ENCODE measurements at regions not wholly inside any gene's neighbourhood (a gene's known extent, or its start where the extent isn't known, plus 50 kb on each side); places are given as distances from the start of the nearest gene placed in this dataset.

DNA sequence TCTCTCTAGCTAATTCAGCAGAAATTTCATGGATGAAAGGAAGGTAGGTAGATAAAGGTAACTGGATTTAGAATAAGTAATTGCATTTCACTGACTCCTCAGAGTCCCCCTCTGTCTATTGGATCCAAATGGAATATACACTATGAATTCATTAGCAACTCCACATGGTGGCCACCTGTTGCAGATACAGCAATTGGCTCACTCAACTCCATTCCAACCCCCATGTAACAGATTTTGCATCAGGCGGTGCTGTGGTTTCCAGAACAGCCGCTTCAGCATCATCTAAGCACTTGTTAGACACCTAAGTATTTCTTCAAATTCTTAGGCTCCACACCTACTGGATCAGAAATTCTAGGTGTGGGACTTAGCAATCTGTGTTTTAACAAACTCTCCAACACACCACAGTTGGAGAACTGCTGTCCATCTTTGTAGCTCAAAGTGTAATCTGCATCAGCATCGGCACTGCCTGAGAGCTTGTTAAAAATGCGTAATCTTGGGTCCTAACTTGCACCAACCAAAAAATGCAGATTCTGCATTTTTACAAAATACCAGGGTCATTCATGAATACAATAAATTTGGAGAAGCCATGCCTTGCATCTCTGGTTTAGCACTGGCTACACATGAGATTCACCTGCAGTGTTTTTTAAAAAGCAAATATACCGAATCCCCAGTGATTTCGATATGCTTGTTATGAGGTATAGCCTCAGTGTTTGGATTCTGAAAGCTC, 413.8 kb upstream of the CD180 start:
- TF ChIP-seq, protein P1, sequence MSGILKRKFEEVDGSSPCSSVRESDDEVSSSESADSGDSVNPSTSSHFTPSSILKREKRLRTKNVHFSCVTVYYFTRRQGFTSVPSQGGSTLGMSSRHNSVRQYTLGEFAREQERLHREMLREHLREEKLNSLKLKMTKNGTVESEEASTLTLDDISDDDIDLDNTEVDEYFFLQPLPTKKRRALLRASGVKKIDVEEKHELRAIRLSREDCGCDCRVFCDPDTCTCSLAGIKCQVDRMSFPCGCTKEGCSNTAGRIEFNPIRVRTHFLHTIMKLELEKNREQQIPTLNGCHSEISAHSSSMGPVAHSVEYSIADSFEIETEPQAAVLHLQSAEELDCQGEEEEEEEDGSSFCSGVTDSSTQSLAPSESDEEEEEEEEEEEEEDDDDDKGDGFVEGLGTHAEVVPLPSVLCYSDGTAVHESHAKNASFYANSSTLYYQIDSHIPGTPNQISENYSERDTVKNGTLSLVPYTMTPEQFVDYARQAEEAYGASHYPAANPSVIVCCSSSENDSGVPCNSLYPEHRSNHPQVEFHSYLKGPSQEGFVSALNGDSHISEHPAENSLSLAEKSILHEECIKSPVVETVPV (CRISPR knock-in tag; IDR thresholded peaks at IDR 0.05): no peak
- no peak for TF ChIP-seq GLIS3 (CRISPR knock-in tag; IDR thresholded peaks at IDR 0.05)
- no peak for ATAC-seq

DNA sequence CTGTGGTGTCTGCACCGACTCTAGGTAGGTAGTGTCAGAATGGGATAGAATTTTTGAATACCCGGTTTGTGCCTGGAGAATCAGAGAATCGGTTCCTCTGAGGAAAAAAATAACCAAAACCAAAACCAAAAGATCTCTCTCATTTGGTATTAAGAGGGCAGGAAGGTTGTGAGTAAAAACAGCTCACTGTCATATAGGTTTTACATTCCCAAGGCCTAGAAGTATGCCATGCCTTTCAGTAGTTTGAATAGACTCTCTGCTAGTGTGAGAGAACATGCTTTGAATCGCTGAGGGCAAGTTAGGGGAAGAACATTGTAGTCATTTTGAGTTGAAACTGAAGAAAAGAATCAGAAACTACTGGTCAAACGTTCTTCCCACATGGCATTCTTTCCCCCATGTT, 411.4 kb upstream of the CD180 start:
- no peak for TF ChIP-seq OSR1 (CRISPR knock-in tag; IDR thresholded peaks at IDR 0.05)
- no peak for TF ChIP-seq BACH2 (CRISPR knock-in tag; IDR thresholded peaks at IDR 0.05; ENCODE audit: borderline replicate concordance)
- TF ChIP-seq, protein P1 (CRISPR knock-in tag; IDR thresholded peaks at IDR 0.05): no peak
- no peak for TF ChIP-seq TOX (CRISPR knock-in tag; IDR thresholded peaks at IDR 0.05; ENCODE audit: borderline replicate concordance)
- no peak for TF ChIP-seq GLIS3 (CRISPR knock-in tag; IDR thresholded peaks at IDR 0.05)
- TF ChIP-seq ZNF70 (CRISPR knock-in tag; IDR thresholded peaks at IDR 0.05): no peak
- TF ChIP-seq, protein P2, sequence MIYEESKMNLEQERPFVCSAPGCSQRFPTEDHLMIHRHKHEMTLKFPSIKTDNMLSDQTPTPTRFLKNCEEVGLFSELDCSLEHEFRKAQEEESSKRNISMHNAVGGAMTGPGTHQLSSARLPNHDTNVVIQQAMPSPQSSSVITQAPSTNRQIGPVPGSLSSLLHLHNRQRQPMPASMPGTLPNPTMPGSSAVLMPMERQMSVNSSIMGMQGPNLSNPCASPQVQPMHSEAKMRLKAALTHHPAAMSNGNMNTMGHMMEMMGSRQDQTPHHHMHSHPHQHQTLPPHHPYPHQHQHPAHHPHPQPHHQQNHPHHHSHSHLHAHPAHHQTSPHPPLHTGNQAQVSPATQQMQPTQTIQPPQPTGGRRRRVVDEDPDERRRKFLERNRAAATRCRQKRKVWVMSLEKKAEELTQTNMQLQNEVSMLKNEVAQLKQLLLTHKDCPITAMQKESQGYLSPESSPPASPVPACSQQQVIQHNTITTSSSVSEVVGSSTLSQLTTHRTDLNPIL (CRISPR knock-in tag; IDR thresholded peaks at IDR 0.05; ENCODE audit: low read depth): no peak
- TF ChIP-seq ZC3H10 (CRISPR knock-in tag; IDR thresholded peaks at IDR 0.05): no peak
- no peak for TF ChIP-seq CSDC2 (CRISPR knock-in tag; IDR thresholded peaks at IDR 0.05)
- TF ChIP-seq ESRRG (CRISPR knock-in tag; IDR thresholded peaks at IDR 0.05): no peak
- no peak for TF ChIP-seq ZFP3 (CRISPR knock-in tag; IDR thresholded peaks at IDR 0.05)
- no peak for ATAC-seq

DNA sequence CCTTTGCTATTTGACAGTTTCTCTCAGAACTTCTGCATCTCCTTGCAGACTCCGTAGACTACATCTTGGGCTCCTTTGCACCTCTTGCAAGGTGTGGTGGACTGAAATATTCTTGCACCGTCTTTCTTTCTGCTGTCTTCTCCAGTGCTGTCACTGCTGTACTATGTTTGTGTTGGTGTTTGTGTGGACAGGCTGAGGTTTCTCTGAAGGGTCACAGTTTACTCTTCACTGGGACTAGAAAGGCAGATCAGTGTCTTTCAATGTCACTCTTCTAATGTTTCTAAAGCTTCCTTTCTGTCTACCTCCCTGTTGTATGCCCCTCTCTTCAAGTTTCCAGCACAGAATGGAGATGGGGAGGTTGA, 410.0 kb upstream of the CD180 start:
- TF ChIP-seq ZFP3 (CRISPR knock-in tag; IDR thresholded peaks at IDR 0.05) (no peak), ZNF8 (CRISPR knock-in tag; IDR thresholded peaks at IDR 0.05) (no peak)
- TF ChIP-seq, protein P3, sequence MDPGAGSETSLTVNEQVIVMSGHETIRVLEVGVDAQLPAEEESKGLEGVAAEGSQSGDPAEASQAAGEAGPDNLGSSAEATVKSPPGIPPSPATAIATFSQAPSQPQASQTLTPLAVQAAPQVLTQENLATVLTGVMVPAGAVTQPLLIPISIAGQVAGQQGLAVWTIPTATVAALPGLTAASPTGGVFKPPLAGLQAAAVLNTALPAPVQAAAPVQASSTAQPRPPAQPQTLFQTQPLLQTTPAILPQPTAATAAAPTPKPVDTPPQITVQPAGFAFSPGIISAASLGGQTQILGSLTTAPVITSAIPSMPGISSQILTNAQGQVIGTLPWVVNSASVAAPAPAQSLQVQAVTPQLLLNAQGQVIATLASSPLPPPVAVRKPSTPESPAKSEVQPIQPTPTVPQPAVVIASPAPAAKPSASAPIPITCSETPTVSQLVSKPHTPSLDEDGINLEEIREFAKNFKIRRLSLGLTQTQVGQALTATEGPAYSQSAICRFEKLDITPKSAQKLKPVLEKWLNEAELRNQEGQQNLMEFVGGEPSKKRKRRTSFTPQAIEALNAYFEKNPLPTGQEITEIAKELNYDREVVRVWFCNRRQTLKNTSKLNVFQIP (CRISPR knock-in tag; IDR thresholded peaks at IDR 0.05; ENCODE audit: borderline replicate concordance, low read depth): no peak
- TF ChIP-seq, protein P4, sequence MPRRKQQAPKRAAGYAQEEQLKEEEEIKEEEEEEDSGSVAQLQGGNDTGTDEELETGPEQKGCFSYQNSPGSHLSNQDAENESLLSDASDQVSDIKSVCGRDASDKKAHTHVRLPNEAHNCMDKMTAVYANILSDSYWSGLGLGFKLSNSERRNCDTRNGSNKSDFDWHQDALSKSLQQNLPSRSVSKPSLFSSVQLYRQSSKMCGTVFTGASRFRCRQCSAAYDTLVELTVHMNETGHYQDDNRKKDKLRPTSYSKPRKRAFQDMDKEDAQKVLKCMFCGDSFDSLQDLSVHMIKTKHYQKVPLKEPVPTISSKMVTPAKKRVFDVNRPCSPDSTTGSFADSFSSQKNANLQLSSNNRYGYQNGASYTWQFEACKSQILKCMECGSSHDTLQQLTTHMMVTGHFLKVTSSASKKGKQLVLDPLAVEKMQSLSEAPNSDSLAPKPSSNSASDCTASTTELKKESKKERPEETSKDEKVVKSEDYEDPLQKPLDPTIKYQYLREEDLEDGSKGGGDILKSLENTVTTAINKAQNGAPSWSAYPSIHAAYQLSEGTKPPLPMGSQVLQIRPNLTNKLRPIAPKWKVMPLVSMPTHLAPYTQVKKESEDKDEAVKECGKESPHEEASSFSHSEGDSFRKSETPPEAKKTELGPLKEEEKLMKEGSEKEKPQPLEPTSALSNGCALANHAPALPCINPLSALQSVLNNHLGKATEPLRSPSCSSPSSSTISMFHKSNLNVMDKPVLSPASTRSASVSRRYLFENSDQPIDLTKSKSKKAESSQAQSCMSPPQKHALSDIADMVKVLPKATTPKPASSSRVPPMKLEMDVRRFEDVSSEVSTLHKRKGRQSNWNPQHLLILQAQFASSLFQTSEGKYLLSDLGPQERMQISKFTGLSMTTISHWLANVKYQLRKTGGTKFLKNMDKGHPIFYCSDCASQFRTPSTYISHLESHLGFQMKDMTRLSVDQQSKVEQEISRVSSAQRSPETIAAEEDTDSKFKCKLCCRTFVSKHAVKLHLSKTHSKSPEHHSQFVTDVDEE (CRISPR knock-in tag; IDR thresholded peaks at IDR 0.05): no peak
- TF ChIP-seq, protein P2 (CRISPR knock-in tag; IDR thresholded peaks at IDR 0.05; ENCODE audit: low read depth): no peak
- ATAC-seq: no peak

DNA sequence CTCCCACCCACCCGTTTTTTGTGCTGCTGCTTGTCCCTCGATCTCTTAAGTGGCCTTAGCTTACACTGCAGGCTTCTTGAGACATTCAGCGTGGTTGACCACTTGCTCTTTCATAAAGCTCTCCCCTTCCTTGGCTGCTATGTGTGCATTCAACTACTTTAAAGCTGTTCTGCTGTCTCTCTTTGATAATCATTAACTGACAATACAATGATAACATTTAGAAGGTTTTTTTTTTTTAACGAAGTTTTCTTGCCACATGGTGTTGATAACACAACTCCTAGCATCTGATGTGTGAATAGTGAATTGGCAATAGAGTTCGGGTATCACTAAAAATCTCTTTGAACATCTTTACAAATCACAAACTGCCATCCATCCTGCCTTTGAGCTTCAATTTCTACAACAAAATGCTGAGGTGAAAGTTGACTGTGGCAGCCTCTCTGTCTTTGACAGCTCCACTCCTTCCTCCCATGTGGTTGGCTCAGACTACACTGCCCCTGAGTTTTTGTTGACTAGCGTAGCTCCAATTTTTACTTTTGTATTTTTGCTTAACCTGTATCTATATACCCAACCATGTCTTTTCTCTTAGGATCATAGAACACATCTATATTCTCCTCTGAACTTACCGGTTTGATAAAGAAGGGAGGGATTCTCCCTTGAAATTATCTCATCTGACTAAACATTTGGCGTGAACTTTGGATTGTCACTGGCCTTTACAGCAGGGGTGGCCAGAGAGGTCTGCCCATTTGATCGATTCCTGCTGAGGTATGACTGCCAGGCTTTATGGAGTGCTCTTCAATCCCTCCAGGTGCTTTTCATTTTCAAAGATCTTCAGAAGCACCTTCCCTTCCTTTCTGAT, 409.4 kb upstream of the CD180 start:
- no peak for ATAC-seq
- no peak for TF ChIP-seq ZNF8 (CRISPR knock-in tag; IDR thresholded peaks at IDR 0.05)
- no peak for TF ChIP-seq GLIS3 (CRISPR knock-in tag; IDR thresholded peaks at IDR 0.05)
- TF ChIP-seq TCF4 (CRISPR knock-in tag; IDR thresholded peaks at IDR 0.05; ENCODE audit: borderline replicate concordance): no peak
- no peak for TF ChIP-seq ZNF70 (CRISPR knock-in tag; IDR thresholded peaks at IDR 0.05)
- TF ChIP-seq ZC3H10 (CRISPR knock-in tag; IDR thresholded peaks at IDR 0.05): no peak
- TF ChIP-seq CSDC2 (CRISPR knock-in tag; IDR thresholded peaks at IDR 0.05): no peak
- no peak for TF ChIP-seq SNAI2 (CRISPR knock-in tag; IDR thresholded peaks at IDR 0.05)
- TF ChIP-seq, protein P3 (CRISPR knock-in tag; IDR thresholded peaks at IDR 0.05; ENCODE audit: borderline replicate concordance, low read depth): no peak
- TF ChIP-seq TOX (CRISPR knock-in tag; IDR thresholded peaks at IDR 0.05; ENCODE audit: borderline replicate concordance): no peak
- TF ChIP-seq, protein P5, sequence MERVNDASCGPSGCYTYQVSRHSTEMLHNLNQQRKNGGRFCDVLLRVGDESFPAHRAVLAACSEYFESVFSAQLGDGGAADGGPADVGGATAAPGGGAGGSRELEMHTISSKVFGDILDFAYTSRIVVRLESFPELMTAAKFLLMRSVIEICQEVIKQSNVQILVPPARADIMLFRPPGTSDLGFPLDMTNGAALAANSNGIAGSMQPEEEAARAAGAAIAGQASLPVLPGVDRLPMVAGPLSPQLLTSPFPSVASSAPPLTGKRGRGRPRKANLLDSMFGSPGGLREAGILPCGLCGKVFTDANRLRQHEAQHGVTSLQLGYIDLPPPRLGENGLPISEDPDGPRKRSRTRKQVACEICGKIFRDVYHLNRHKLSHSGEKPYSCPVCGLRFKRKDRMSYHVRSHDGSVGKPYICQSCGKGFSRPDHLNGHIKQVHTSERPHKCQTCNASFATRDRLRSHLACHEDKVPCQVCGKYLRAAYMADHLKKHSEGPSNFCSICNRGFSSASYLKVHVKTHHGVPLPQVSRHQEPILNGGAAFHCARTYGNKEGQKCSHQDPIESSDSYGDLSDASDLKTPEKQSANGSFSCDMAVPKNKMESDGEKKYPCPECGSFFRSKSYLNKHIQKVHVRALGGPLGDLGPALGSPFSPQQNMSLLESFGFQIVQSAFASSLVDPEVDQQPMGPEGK (CRISPR knock-in tag; IDR thresholded peaks at IDR 0.05; ENCODE audit: borderline replicate concordance): no peak
- no peak for TF ChIP-seq RARB (CRISPR knock-in tag; IDR thresholded peaks at IDR 0.05)
- no peak for TF ChIP-seq ZFP3 (CRISPR knock-in tag; IDR thresholded peaks at IDR 0.05)
- TF ChIP-seq OSR1 (CRISPR knock-in tag; IDR thresholded peaks at IDR 0.05): no peak
- TF ChIP-seq ESRRG (CRISPR knock-in tag; IDR thresholded peaks at IDR 0.05): no peak

Measured in SK-N-SH treated with all-trans-retinoic acid at 6 μM for 48 hours (cell line).